Keratinocyte (primary cell): ENCODE measurements at regions not wholly inside any gene's neighbourhood (a gene's known extent, or its start where the extent isn't known, plus 50 kb on each side); places are given as distances from the start of the nearest gene placed in this dataset.

Source experiments
- EZH2 ChIP-seq: IDR thresholded peaks from one replicate; pipeline ENCODE4 v1.6.1; 2012; ENCODE audit warnings: inconsistent platforms, mild to moderate bottlenecking, low read length, moderate library complexity
- TF ChIP-seq, protein P1 (sequence below), 3 experiments: IDR thresholded peaks in 1 of 3; conservative IDR thresholded peaks in 1 of 3; optimal IDR thresholded peaks in 1 of 3; 2 replicates in 2 of 3; 3 replicates in 1 of 3; pipeline versions ENCODE3 to v1.5.1; 2011; ENCODE audit warnings: low read length in 3 of 3, mild to moderate bottlenecking in 3 of 3, moderate library complexity in 2 of 3, control low read depth in 1 of 3, inconsistent platforms in 1 of 3; ENCODE audit not compliant: insufficient read depth in 2 of 3; ENCODE audit errors: extremely low read depth in 1 of 3

DNA sequence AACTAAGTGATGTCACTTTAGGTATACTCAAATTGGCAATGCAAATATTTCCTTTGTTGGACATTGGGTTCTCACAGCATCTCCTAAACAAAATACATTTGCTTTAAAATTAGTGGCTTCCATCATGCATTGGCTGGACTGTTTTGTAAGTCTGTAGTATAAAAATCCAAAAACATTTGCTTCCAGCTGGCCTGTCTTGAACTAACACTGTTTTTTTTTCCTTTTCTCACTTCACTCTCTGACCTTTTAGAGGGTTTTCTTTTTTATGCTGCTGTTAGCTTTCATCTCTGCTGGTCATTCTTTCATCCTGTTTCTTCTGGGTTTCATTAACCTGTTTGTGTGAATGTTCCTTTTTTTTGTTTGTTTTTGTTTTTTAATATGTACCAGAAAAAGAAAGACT, 121.7 kb upstream of the MLIP start:
- no peak for TF ChIP-seq EZH2
- TF ChIP-seq, protein P1, sequence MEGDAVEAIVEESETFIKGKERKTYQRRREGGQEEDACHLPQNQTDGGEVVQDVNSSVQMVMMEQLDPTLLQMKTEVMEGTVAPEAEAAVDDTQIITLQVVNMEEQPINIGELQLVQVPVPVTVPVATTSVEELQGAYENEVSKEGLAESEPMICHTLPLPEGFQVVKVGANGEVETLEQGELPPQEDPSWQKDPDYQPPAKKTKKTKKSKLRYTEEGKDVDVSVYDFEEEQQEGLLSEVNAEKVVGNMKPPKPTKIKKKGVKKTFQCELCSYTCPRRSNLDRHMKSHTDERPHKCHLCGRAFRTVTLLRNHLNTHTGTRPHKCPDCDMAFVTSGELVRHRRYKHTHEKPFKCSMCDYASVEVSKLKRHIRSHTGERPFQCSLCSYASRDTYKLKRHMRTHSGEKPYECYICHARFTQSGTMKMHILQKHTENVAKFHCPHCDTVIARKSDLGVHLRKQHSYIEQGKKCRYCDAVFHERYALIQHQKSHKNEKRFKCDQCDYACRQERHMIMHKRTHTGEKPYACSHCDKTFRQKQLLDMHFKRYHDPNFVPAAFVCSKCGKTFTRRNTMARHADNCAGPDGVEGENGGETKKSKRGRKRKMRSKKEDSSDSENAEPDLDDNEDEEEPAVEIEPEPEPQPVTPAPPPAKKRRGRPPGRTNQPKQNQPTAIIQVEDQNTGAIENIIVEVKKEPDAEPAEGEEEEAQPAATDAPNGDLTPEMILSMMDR (optimal IDR thresholded peaks at IDR 0.05 in 1 of 3, IDR thresholded peaks at IDR 0.05 in 1 of 3, conservative IDR thresholded peaks at IDR 0.05 in 1 of 3; ENCODE audit: extremely low read depth in 1 of 3, insufficient read depth in 2 of 3, low read length in 3 of 3), result no peak
